ENCODE measurements at regions not wholly inside any gene's neighbourhood (a gene's known extent, or its start where the extent isn't known, plus 50 kb on each side); places are given as distances from the start of the nearest gene placed in this dataset.
"Not testable (repeated sequence)": the region's sequence is repeated elsewhere in the genome, so short reads cannot be mapped to it uniquely, and the experiment has no call there.

DNA sequence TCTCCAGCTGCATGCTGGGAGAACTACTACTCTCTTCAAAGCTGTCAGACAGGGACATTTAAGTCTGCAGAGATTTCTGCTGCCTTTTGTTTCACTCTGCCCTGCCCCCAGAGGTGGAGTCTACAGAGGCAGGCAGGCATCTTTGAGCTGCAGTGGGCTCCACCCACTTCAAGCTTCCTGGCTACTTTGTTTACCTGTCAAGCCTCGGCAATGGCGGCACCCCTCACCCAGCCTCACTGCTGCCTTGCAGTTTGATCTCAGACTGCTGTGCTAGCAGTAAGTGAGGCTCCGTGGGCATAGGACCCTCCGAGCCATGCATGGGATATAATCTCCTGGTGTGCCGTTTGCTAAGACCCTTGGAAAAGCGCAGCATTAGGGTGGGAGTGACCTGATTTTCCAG, 61.7 kb downstream of the DMRTA1 start:
- not testable (repeated sequence) for H3K36me3 Mint-ChIP-seq (ENCODE audit: low read depth); H3K4me3 Mint-ChIP-seq; H3K9me3 Mint-ChIP-seq; H3K27ac Mint-ChIP-seq; H3K4me1 Mint-ChIP-seq (ENCODE audit: low read depth); H3K27me3 Mint-ChIP-seq (ENCODE audit: low read depth)

DNA sequence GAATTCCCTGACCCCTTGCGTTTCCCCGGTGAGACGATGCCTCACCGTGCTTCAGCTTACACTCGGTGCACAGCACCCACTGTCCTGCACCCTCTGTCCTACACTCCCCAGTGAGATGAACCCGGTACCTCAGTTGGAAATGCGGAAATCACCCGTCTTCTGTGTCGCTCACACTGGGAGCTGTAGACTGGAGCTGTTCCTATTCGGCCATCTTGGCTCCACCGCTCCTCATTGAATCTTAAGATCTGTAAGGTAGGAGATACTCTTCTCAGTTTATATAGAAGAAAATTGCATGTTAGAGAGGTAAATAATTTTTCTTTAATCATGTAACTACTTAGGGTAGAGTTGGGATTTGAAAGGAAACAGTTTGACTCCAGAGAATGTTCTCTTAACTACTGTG, 62.2 kb downstream of the DMRTA1 start:
- H3K27ac Mint-ChIP-seq = no peak overlapping the region
- H3K27me3 Mint-ChIP-seq (ENCODE audit: low read depth) = no peaks in the 10 kb centered on the region
- no peaks in the 10 kb centered on the region for H3K36me3 Mint-ChIP-seq (ENCODE audit: low read depth)
- no peak overlapping the region for H3K4me3 Mint-ChIP-seq
- no peaks in the 10 kb centered on the region for H3K9me3 Mint-ChIP-seq
- no peaks in the 10 kb centered on the region for H3K4me1 Mint-ChIP-seq (ENCODE audit: low read depth)

DNA sequence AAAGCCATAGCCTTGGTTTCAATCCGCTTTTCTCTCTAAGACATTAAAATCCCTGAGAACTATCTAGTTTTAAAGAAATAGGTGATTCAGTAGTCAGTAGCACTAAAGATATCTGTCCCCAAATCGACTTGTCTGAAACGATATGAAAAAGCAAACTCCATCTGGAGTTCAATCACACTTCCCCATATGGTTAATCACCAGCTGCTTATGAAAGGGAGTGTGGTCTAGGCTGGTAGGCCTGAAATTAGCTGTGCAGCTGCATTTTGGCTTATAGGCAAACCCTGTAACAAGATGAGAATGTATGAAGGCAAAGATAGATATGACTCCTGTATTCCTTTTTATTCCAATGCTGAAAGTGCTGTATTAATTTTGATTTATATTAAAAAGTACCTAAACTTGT, 65.9 kb downstream of the DMRTA1 start:
- H3K4me3 Mint-ChIP-seq = no peak overlapping the region

DNA sequence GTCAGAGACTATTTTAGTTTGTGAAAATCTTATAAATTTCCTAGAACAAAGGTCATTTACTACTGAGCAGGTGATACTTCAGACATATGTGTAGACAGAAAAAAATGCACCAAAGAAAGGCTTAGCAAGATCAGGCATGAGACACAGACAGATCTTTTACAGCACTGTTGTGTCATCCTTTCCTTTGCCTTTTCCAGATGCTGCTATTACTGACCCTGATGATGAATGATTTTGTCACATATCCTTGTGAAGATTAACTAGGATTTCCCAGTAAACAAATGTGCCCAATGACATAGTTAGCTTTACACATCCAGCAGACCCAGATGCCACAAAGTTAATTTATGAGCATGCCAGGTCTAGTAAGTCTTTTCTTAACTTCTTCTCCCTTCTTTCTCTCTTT, 68.2 kb downstream of the DMRTA1 start:
- Mint-ChIP-seq H3K27me3 (ENCODE audit: low read depth) (no peaks in the 10 kb centered on the region), H3K36me3 (ENCODE audit: low read depth) (no peaks in the 10 kb centered on the region), H3K9me3 (no peaks in the 10 kb centered on the region), H3K27ac (no peak overlapping the region), H3K4me1 (ENCODE audit: low read depth) (no peaks in the 10 kb centered on the region), H3K4me3 (no peak overlapping the region)

More for the DNA sequence above, 65.9 kb downstream of the DMRTA1 start:
- Mint-ChIP-seq H3K27ac (no peak overlapping the region), H3K4me1 (ENCODE audit: low read depth) (no peaks in the 10 kb centered on the region), H3K36me3 (ENCODE audit: low read depth) (no peaks in the 10 kb centered on the region), H3K27me3 (ENCODE audit: low read depth) (no peaks in the 10 kb centered on the region), H3K9me3 (no peaks in the 10 kb centered on the region)

DNA sequence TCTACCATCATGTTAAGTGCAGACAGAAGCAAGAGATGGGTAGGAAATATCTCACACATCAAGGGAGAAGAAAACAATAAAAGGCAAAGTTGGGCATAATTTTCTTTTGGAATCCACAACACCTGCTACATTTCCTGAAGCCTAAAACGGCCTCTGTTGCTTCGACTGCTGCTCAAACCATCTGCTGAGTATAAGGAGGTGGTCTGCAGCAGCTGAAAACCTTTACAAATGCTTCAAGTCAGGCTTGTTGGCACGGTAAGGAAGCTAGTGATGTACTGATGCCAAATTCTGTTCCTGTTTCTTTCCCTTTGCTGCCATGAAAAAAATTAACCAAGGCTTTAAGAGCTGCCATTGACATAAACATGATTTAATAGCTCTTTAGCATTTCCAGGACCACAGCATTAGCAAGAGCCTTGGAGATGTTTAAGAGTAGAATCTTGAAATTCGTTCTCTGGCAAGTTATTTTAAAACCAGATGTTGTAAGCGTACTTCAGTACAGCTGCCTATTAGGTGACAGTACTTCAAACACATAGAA, 75.6 kb downstream of the DMRTA1 start:
- H3K36me3 Mint-ChIP-seq (ENCODE audit: low read depth) = no peaks in the 10 kb centered on the region

DNA sequence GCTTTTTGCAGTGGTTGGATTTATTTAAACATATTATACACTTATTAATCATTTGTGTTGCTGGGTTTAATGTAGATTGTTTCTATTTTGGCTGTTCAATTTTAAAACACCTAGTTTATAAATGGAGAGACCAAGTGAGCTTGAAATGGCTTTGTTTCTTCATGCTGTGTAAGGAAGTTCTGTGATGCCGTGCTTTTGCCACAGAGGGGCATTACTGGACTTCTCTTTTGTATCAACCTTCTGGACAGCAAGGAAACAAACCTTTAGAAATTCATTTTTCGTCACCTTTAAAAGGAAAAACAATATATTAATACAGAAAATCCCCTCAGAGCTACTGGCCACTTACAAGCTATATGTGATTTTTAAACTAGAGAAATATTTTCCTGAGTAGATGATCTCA, 81.9 kb downstream of the DMRTA1 start:
- no peaks in the 10 kb centered on the region for H3K27me3 Mint-ChIP-seq (ENCODE audit: low read depth)
- H3K36me3 Mint-ChIP-seq (ENCODE audit: low read depth) = no peaks in the 10 kb centered on the region
- H3K4me3 Mint-ChIP-seq = no peak overlapping the region
- H3K27ac Mint-ChIP-seq = no peak overlapping the region
- no peaks in the 10 kb centered on the region for H3K4me1 Mint-ChIP-seq (ENCODE audit: low read depth)
- no peaks in the 10 kb centered on the region for H3K9me3 Mint-ChIP-seq

More for the DNA sequence above, 75.6 kb downstream of the DMRTA1 start:
- Mint-ChIP-seq H3K27me3 (ENCODE audit: low read depth) (no peaks in the 10 kb centered on the region), H3K4me3 (no peak overlapping the region), H3K9me3 (no peaks in the 10 kb centered on the region), H3K4me1 (ENCODE audit: low read depth) (no peaks in the 10 kb centered on the region), H3K27ac (no peak overlapping the region)

DNA sequence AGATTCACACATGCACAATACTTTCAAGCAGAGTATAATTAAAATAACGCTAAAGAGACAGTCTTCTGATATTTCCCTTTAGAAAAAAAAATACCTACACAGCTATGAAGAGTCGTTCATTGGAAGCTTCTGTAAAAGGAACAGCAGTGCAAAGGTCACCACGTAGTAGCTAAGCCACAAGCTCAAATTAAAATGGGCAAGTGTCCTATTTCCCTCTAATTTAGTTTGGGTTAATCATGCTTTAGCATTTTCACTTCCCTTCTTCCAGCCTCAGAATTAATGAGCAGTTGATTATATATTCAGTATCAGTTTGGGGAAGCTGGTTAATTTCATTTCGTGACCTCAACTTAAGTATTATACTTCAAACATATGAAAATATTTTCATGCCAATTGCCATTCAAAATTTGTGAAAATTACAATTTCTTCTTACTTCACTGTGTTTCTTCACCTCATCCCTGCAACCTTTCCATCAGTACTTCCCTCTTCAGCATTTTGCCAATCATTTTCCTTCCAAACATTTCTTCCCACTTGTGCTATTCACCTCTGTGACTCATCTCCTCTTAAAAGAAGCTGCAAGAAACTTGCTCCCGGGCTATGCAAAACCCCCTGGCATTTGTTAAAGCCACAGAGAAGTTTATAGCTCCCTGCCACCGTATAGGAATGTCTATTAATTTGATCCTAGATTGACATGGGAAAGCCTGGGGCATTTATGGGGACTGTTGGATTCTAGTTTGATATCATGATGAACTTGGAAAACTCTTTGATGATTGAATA, 83.0 kb downstream of the DMRTA1 start:
- Mint-ChIP-seq H3K36me3 (ENCODE audit: low read depth) (no peaks in the 10 kb centered on the region), H3K4me3 (no peak overlapping the region), H3K9me3 (no peaks in the 10 kb centered on the region), H3K4me1 (ENCODE audit: low read depth) (no peaks in the 10 kb centered on the region), H3K27me3 (ENCODE audit: low read depth) (no peaks in the 10 kb centered on the region), H3K27ac (no peak overlapping the region)

DNA sequence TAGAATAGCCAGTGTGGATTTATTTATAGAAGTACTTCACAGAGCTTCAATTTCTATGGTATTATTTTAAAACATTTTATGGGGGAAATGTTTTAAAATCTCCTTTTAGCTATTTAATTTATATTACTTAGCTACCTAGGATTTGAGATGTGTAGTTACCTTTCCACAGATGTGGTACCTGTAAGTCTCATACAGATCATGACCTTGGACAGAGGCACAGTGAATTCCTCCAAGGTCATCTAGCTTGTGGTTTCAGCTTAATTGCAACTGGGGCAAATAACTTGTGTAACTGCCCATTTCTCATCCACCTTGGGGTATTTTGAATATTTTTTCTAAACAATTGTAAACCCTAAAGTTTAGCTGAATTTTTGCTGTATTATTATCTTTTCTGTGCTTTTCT, 89.2 kb downstream of the DMRTA1 start:
- Mint-ChIP-seq H3K27me3 (ENCODE audit: low read depth) (no peaks in the 10 kb centered on the region), H3K4me1 (ENCODE audit: low read depth) (no peaks in the 10 kb centered on the region), H3K27ac (no peak overlapping the region), H3K36me3 (ENCODE audit: low read depth) (no peaks in the 10 kb centered on the region), H3K4me3 (no peak overlapping the region), H3K9me3 (no peaks in the 10 kb centered on the region)

DNA sequence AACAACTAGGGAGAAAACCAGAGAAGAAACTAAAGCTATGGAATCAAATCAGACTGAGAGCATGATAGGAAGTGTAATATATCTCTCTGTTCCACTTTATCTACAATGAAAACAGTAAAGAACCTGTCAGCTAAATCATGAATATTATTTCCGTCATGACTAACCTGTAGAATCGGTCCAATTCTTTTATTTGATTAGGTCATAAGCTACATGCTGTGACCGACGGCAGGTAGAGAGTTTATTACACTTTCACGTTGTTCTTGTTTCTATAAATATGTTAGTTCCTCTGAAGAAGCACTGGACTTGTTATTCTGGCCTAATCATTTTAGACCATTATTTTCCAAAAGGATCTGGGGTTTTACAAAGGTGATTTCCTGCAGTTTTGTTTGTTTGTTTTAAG, 91.1 kb downstream of the DMRTA1 start:
- Mint-ChIP-seq H3K9me3 (no peaks in the 10 kb centered on the region), H3K27ac (no peak overlapping the region), H3K36me3 (ENCODE audit: low read depth) (no peaks in the 10 kb centered on the region), H3K4me1 (ENCODE audit: low read depth) (no peaks in the 10 kb centered on the region), H3K4me3 (no peak overlapping the region), H3K27me3 (ENCODE audit: low read depth) (no peaks in the 10 kb centered on the region)

DNA sequence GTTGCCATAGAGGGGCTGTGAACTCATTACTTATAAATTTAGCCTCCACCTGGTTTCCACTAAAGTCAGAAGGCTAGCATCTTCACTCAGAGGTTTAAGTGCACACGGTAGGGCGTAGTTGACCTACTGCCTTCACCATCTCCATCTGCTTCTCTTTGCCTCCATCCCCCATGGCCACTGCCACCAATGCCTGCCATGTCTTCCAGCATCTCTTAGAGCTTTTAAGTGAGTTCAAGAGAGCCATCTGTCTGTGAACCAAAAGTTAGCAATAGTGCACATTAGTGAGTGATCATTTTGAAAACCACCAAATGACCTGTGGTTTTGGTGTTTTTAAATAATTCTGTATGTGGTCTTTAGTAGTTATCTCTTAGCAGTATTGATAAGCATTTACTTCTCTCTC, 102.0 kb downstream of the DMRTA1 start:
- Mint-ChIP-seq H3K4me3 (no peak overlapping the region), H3K9me3 (no peaks in the 10 kb centered on the region), H3K36me3 (ENCODE audit: low read depth) (no peaks in the 10 kb centered on the region)

DNA sequence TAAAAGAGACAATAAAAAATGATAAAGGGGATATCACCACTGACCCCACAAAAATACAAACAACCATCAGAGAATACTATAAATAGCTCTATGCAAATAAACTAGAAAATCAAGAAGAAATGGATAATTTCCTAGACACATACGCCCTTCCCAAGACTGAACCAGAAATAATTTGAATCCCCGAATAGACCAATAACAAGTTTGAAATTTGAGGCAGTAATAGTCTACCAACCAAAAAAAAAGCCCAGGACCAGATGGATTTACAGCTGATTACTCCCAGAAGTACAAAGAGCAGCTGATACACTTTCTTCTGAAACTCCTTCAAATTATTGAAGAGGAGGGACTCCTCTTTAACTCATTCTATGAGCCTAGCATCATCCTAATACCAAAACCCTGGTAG, 128.1 kb downstream of the DMRTA1 start:
- H3K36me3 Mint-ChIP-seq (ENCODE audit: low read depth) = no peaks in the 10 kb centered on the region
- peaks cover 34% of the 10 kb centered on the region for H3K9me3 Mint-ChIP-seq
- no peak overlapping the region for H3K4me3 Mint-ChIP-seq
- no peak overlapping the region for H3K27ac Mint-ChIP-seq
- no peaks in the 10 kb centered on the region for H3K27me3 Mint-ChIP-seq (ENCODE audit: low read depth)
- no peaks in the 10 kb centered on the region for H3K4me1 Mint-ChIP-seq (ENCODE audit: low read depth)

More for the DNA sequence above, 102.0 kb downstream of the DMRTA1 start:
- H3K27ac Mint-ChIP-seq = no peak overlapping the region
- no peaks in the 10 kb centered on the region for H3K4me1 Mint-ChIP-seq (ENCODE audit: low read depth)
- H3K27me3 Mint-ChIP-seq (ENCODE audit: low read depth) = no peaks in the 10 kb centered on the region

DNA sequence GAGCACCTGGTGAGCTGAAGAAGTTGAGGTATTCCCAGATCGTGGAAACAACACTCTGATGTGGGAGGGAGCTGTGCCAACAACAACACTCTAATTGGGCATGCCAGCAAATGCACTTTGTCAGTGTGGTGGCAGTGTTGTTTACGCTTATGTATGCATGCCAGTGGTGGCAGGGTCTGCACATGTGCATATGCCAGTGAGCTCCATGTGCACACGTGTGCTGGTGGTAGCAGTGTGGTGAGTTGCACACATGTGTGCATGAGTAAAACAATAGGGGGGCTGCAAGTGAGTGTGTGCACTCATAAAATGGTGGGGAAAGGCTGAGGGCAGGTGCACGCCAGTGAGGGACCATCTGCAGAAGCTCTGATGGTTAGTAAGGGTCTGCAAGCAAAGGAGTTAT, 134.2 kb downstream of the DMRTA1 start:
- no peaks in the 10 kb centered on the region for H3K36me3 Mint-ChIP-seq (ENCODE audit: low read depth)
- H3K27ac Mint-ChIP-seq = no peak overlapping the region
- H3K4me1 Mint-ChIP-seq (ENCODE audit: low read depth) = no peaks in the 10 kb centered on the region
- no peak overlapping the region for H3K4me3 Mint-ChIP-seq
- peaks cover 29% of the 10 kb centered on the region for H3K9me3 Mint-ChIP-seq
- H3K27me3 Mint-ChIP-seq (ENCODE audit: low read depth) = no peaks in the 10 kb centered on the region

DNA sequence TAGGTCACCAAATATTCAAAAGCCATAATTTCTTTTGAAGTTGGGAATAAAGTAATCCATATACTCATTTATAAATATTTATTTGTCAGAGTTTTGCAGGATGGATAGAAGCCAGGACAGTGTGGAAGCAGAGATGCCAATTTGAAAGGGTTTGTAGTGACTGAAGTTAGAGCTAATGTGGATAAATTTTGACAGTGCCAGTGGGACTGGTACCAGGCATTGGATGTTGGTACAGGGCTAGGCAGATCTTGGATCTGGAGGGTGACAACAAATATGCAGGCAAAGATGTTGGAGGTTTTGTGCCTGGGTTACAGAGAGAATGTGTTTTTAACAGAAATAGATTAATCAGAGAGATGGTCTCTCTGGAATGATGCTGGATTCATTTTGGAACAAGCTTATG, 135.6 kb downstream of the DMRTA1 start:
- H3K27ac Mint-ChIP-seq = no peak overlapping the region
- H3K9me3 Mint-ChIP-seq = peaks cover 32% of the 10 kb centered on the region
- H3K27me3 Mint-ChIP-seq (ENCODE audit: low read depth) = no peaks in the 10 kb centered on the region

DNA sequence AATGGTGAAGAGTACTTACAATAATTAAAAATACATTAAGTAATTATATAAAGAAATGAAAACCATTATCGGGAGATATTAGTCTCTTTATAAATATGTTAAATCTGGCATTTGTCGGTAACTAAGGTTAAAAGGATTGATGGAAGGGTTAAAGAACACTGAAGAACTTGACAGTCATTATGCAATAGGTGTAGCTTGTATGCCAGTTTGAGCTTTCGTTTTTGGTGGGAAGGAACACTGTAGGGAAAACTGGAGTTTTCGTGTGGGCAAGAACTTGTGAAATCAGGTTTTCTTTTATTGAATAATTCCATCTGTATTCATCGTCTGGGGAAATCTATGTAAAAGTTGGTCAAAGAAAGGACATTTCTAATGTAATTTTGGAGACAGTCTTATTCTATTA, 142.3 kb downstream of the DMRTA1 start:
- Mint-ChIP-seq H3K36me3 (ENCODE audit: low read depth) (no peaks in the 10 kb centered on the region), H3K9me3 (peaks cover 5% of the 10 kb centered on the region), H3K27ac (no peak overlapping the region), H3K4me3 (no peak overlapping the region), H3K27me3 (ENCODE audit: low read depth) (no peaks in the 10 kb centered on the region), H3K4me1 (ENCODE audit: low read depth) (no peaks in the 10 kb centered on the region)

More for the DNA sequence above, 135.6 kb downstream of the DMRTA1 start:
- no peaks in the 10 kb centered on the region for H3K36me3 Mint-ChIP-seq (ENCODE audit: low read depth)
- no peak overlapping the region for H3K4me3 Mint-ChIP-seq
- H3K4me1 Mint-ChIP-seq (ENCODE audit: low read depth) = no peaks in the 10 kb centered on the region

DNA sequence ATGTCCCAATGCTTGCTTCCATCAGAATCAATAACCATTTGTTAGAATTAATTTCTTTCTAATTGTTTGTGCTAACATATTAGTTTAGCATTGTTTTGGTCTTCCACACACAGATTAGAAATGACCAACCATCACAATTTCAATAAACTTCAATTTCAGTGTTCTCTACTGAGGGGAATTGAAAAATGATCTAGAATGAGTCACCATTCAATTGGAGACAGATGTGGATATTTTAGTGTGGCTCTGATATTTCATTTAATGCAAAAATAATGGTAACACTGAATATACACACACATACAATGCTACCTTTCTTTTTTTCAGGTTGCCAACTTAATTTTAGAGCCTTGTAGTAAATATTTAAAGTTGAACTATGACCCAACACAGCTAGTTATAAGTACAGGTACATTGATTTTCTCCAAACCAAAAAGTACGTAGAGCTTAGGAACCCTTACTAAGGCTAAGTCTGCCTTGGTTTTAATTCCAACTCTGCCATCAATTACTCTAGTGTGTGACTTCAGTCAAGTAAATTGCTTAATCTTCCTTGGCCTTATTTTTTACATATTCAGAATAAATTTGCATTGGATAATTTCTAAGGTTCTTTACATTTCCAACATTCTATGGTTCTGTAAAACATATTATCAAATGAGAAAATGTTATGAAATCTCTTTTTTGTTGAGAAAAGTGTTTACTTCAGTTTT, 143.9 kb downstream of the DMRTA1 start:
- no peak overlapping the region for H3K27ac Mint-ChIP-seq
- no peak overlapping the region for H3K4me3 Mint-ChIP-seq
- H3K27me3 Mint-ChIP-seq (ENCODE audit: low read depth) = no peaks in the 10 kb centered on the region
- H3K4me1 Mint-ChIP-seq (ENCODE audit: low read depth) = no peaks in the 10 kb centered on the region
- H3K9me3 Mint-ChIP-seq = peaks cover 3% of the 10 kb centered on the region
- no peaks in the 10 kb centered on the region for H3K36me3 Mint-ChIP-seq (ENCODE audit: low read depth)
